ENCODE measurements at regions not wholly inside any gene's neighbourhood (a gene's known extent, or its start where the extent isn't known, plus 50 kb on each side); places are given as distances from the start of the nearest gene placed in this dataset.
A peak's percentile ranks its signal among the peaks of the same experiment; 100 is the strongest.
"Not testable (repeated sequence)": the region's sequence is repeated elsewhere in the genome, so short reads cannot be mapped to it uniquely, and the experiment has no call there.

DNA sequence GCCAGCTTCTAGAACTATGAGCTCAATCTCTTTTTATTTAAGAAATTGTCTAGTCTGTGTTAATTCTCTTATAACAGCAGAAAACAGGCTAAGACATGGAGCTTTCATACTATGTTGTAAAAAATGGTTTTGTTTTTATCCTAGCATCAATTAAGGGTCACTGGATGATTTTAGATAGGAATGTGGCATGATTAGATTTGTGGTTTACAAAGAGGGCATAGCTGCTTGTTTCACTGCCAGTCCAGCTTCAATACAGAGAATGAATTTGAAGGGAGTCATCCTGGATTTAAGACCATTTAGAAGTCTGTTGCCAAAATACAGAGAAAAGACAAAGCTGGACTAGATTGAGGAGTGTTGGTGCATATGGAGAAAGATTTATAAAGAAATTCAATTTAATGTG lies 532.6 kb upstream of the CCDC54 start:
- DNase-seq (ENCODE audit: low spot score in 2 of 2): no peak
- peaks cover 0 to 4% (median 0%) of the 10 kb centered on the region in 4 donors for H3K4me1 ChIP-seq
- no peaks in the 10 kb centered on the region for H3K36me3 ChIP-seq
- no peaks in the 10 kb centered on the region for H3K27me3 ChIP-seq
- no peaks in the 10 kb centered on the region for H3K9me3 ChIP-seq
- no peak for TF ChIP-seq EP300 (IDR thresholded peaks at IDR 0.05)
- no peak for TF ChIP-seq POLR2A (IDR thresholded peaks at IDR 0.05)
- TF ChIP-seq, protein P1, sequence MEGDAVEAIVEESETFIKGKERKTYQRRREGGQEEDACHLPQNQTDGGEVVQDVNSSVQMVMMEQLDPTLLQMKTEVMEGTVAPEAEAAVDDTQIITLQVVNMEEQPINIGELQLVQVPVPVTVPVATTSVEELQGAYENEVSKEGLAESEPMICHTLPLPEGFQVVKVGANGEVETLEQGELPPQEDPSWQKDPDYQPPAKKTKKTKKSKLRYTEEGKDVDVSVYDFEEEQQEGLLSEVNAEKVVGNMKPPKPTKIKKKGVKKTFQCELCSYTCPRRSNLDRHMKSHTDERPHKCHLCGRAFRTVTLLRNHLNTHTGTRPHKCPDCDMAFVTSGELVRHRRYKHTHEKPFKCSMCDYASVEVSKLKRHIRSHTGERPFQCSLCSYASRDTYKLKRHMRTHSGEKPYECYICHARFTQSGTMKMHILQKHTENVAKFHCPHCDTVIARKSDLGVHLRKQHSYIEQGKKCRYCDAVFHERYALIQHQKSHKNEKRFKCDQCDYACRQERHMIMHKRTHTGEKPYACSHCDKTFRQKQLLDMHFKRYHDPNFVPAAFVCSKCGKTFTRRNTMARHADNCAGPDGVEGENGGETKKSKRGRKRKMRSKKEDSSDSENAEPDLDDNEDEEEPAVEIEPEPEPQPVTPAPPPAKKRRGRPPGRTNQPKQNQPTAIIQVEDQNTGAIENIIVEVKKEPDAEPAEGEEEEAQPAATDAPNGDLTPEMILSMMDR (IDR thresholded peaks at IDR 0.05): no peak
- no peak overlapping the region for H3K4me3 ChIP-seq
- H3K27ac ChIP-seq: no peak overlapping the region

DNA sequence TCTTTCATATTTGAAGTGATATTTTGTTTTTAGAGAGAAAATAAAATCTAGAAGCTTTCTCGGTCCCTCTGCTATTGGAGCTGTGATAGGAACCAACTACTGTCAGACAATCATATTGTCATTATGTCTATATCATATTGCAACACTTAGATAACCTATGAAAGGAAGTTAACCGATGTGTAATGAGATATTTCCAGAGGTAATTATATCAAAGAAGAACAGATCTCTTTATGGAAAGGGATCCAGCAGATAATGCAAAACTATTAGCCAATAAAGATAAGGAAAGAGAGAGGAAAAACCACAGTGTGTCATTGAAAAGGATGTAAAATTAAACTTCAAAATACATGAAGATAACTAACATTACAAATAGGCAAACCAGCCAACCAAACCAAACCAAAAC lies 529.1 kb upstream of the CCDC54 start:
- TF ChIP-seq, protein P1 (IDR thresholded peaks at IDR 0.05): no peak
- TF ChIP-seq POLR2A (IDR thresholded peaks at IDR 0.05) (no peak), EP300 (IDR thresholded peaks at IDR 0.05) (no peak)
- no peaks in the 10 kb centered on the region for H3K27me3 ChIP-seq
- no peaks in the 10 kb centered on the region for H3K4me1 ChIP-seq
- no peak overlapping the region for H3K4me3 ChIP-seq
- H3K27ac ChIP-seq: no peak overlapping the region
- H3K9me3 ChIP-seq: no peaks in the 10 kb centered on the region
- no peaks in the 10 kb centered on the region for H3K36me3 ChIP-seq
- DNase-seq (ENCODE audit: low spot score in 2 of 2): no peak
- 89 to 92% methylated on average over 2 of the region's 2 CpGs for WGBS, 2 donors

DNA sequence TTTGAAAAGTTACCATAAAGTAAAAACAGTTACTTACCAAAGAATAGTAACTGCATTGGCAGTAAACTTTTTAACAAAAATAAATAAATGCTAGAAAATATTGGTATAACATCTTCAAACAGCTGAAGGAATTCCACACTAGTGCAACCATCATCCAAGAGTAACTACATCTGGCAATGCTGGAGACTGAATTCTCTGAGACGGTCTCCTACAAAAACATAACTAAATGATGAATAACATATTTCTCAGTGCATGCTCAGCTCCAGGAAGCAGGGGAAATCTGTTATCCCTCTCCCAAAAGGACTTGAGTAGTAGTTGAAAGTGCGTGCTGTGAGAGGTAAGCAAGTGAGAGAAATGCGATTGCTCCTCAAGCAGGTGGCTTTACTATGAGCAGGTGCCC lies 526.8 kb upstream of the CCDC54 start:
- H3K36me3 ChIP-seq: no peaks in the 10 kb centered on the region
- no peaks in the 10 kb centered on the region for H3K27me3 ChIP-seq
- TF ChIP-seq POLR2A (IDR thresholded peaks at IDR 0.05) (no peak), EP300 (IDR thresholded peaks at IDR 0.05) (no peak)
- TF ChIP-seq, protein P1 (IDR thresholded peaks at IDR 0.05): no peak
- no peak overlapping the region for H3K27ac ChIP-seq
- no peak overlapping the region for H3K4me3 ChIP-seq
- no peaks in the 10 kb centered on the region for H3K4me1 ChIP-seq
- WGBS, 2 donors: 53 to 60% methylated on average over 3 of the region's 3 CpGs
- H3K9me3 ChIP-seq: no peaks in the 10 kb centered on the region
- DNase-seq (ENCODE audit: low spot score in 2 of 2): no peak

DNA sequence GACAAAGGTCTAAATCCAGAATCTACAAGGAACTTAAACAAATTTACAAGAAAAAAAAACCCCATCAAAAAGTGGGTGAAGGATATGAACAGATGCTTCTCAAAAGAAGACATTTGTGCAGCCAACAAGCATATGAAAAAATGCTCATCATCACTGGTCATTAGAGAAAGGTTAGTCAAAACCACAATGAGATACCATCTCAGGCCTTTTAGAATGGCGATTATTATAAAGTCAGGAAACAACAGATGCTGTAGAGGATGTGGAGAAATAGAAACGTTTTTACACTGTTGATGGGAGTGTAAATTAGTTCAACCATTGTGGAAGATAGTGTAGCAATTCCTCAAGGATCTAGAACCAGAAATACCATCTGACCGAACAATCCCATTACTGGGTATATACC lies 518.9 kb upstream of the CCDC54 start:
- not testable (repeated sequence) for H3K4me3 ChIP-seq; H3K9me3 ChIP-seq; H3K36me3 ChIP-seq; H3K27ac ChIP-seq; DNase-seq (ENCODE audit: low spot score in 2 of 2); H3K4me1 ChIP-seq; H3K27me3 ChIP-seq
- 61 to 67% methylated on average over 3 of the region's 3 CpGs for WGBS, 2 donors

- TF ChIP-seq, protein P1 (IDR thresholded peaks at IDR 0.05): no peak
- no peak for TF ChIP-seq POLR2A (IDR thresholded peaks at IDR 0.05)
- TF ChIP-seq EP300 (IDR thresholded peaks at IDR 0.05): no peak
- Histone ChIP-seq H3K27me3 (no peaks in the 10 kb centered on the region), H3K4me3 (no peak overlapping the region), H3K9me3 (no peaks in the 10 kb centered on the region), H3K27ac (no peak overlapping the region), H3K4me1 (peaks cover 0 to 9% (median 0%) of the 10 kb centered on the region in 4 donors), H3K36me3 (no peaks in the 10 kb centered on the region)
- DNase-seq (ENCODE audit: low spot score in 2 of 2): no peak
Measured at GRCh38 chr3:106860182-106860581, 517.1 kb upstream of the CCDC54 start.

DNA sequence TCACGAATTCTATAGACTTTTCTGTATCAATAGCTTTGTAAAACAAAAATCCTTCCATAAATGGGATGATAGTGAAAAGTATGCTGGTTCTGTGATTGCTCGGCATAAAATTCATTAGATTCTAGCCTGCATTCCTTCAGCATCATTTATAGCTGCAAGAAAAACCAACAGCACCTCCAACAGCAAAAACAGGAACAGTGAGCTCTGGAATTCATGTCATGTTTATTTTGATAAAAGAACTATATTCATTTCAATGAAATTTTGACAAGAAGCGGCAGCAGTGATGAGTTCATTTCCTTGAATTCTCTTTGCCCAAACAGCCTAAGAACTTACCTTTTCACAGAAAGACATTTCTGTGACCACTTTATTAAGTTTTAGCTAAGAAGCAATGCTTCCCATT lies 515.2 kb upstream of the CCDC54 start:
- no peak overlapping the region for H3K27ac ChIP-seq
- peaks cover 0 to 5% (median 0%) of the 10 kb centered on the region in 4 donors for H3K9me3 ChIP-seq
- no peak overlapping the region for H3K4me3 ChIP-seq
- WGBS, 2 donors: 19% methylated on average over 3 of the region's 3 CpGs
- H3K4me1 ChIP-seq: peaks cover 0 to 9% (median 0%) of the 10 kb centered on the region in 4 donors
- H3K27me3 ChIP-seq: no peaks in the 10 kb centered on the region
- DNase-seq (ENCODE audit: low spot score in 2 of 2): no peak
- H3K36me3 ChIP-seq: no peaks in the 10 kb centered on the region
- TF ChIP-seq EP300 (IDR thresholded peaks at IDR 0.05) (no peak), POLR2A (IDR thresholded peaks at IDR 0.05) (no peak)
- TF ChIP-seq, protein P1 (IDR thresholded peaks at IDR 0.05): peak in 1 of 5 experiments; percentile 12
